DMS53 treated with DMSO at 0.1 percent for 48 hours (cell line): ENCODE measurements at regions not wholly inside any gene's neighbourhood (a gene's known extent, or its start where the extent isn't known, plus 50 kb on each side); places are given as distances from the start of the nearest gene placed in this dataset.

Source experiments
- DNase-seq: peaks from one replicate; lab custom pipeline; 2025; ENCODE audit not compliant: unreplicated experiment; lab: John Stamatoyannopoulos, UW

- no peak for DNase-seq
These were observed 1066.8 kb upstream of the CITED2 start for GRCh38 chr6:140441256-140441655.

DNA sequence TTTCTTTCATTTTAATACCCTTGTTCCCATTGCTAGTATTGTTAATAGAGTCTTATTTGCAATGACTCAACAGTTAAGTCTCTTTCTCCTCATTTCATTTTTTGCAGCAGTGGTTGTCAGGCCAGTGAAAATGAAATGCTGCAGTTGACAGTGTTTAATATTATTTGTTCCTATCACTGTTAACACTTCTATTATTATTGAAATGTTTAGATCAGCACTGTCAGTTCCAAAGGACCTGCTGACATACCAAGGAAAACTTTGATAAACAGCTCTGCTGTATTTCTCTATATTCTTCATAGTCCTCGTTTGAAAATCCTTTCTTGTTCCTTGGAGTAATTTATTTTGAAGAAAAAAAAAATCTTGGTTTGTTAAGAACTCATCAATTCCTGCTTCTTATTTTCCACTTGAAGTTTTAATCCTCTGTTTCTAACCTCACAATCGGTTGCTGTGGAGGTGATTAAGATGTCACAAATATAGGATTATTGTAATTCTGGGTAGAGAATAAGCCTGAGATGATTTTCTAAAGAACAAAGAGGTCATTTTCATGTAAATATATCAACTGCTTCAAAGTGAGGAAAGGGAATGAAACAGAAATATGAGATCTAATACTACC is 1065.9 kb upstream of the CITED2 start:
- DNase-seq = no peak

DNA sequence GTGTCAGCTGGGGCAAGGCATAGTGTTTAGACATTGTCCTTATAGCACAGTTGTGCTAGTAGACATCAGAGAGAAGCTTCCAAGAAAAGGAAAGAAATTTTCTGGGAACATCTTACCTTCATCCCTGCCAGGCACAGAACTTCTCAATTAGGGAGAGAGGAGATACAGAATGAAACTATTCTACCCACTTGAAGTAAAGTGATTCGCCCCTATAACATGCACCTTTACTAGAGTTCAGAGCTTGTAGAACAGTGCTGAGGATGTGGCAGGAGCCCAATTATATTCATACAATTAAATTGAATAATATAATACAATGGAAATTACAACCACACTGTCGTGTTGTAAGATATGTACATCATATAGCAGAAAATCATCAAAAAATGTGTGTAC is 1063.9 kb upstream of the CITED2 start:
- no peak for DNase-seq

- no peak for DNase-seq
These were observed 1063.3 kb upstream of the CITED2 start for GRCh38 chr6:140437619-140438345.

- no peak for DNase-seq
These were observed 1061.8 kb upstream of the CITED2 start for GRCh38 chr6:140436023-140436811.

DNA sequence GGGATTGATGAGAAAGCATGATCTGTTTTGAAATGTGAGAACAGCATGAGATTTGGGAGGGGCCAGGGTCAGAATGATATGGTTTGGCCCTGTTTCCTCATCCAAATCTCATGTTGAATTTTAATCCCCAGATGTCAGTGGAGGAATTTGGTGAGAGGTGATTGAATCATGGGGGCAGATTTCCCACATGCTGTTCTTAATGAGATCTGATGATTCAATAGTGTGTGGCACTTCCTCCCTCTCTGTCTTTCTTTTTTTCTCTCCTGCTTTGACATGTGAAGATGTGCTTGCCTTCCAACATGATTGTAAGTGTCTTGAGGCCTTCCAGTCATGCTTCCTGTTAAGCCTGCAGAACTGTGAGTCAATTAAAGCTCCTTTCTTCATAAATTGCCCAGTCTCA is 1060.3 kb upstream of the CITED2 start:
- no peak for DNase-seq

DNA sequence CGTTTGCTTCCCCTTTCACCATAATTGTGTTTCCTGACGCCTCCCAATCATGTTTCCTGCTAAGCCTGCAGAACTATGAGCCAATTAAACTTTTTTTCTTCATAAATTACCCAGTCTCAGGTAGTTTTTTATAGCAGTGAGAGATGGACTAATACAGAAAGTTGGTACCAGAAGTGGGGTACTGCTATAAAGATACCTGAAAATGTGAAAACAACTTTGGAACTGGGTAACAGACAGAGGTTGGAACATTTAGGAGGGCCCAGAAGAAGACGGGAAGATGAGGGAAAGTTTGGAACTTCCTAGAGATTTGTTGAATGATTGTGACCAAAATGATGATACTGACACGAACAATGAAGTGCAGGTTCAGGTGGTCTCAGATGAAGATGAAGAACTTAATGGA is 1058.6 kb upstream of the CITED2 start:
- DNase-seq = no peak

DNA sequence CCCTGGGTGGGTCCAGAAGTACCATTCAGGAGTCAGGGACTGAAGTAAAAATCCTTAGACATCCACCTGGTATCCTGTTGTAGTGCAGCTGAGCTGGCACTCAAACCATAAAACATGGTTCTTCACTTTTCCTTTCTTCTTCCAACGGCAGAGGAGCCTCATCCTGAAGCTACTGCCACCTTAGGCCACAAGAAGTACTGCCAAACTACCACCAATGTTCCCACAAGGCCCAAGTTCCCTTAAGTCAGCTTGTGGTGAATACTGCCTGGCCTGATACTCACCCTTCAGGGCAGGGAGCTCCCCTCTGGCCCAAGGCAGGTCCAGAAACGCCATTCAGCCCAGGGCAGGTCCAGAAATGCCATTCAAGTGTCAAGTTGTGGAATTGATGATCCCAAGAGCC is 1053.4 kb upstream of the CITED2 start:
- DNase-seq = no peak

DNA sequence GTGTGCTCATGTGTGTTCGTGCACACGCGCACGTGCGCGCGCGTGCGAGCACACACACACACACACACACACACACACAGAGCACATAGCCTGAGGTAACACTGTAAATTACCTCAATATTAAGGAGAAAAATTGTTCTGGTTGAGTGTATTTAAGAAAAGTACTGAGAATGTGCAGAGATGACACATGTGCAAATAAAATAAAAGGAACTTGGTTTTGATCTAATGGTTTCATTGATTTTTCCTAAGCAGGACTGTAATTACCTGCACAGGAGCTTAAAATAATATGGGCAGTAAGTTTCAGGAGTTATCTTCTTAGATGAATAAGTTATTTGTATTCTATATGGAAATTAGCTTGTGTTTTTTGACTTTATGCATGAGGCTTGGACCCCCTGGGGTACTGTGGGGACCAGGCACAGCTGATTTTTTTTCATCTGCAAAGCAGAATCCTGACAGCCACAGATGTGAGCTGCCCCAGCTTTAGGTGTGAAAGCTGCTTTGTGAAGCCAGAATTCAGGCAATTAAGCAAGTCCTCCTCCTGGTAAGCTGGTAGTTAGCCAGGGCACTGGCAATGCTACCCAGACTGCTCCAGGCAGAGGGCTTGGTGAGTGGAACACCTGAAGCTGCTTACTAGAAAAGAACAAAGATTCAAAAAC is 1040.6 kb upstream of the CITED2 start:
- no peak for DNase-seq

GRCh38 chr6:140403020-140403419 is 1028.6 kb upstream of the CITED2 start:
- no peak for DNase-seq

DNA sequence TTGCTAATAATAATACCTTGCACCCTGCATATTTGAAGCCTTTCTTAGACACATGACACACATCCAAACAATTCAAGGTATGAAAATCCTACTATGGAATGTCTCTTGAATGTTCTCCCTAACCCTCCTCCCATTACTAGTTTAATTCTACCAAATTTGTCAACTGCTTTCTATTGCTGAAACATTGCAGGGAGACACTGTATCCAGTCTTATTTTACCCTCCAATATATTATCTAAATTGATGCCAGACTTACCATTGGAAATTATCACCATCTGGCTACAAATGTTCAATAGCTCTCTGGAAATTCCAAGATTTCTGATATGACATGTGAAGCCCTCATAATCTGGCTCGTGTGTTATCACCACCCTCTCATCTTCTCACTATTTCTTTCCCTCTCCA is 1027.3 kb upstream of the CITED2 start:
- DNase-seq = no peak

DNA sequence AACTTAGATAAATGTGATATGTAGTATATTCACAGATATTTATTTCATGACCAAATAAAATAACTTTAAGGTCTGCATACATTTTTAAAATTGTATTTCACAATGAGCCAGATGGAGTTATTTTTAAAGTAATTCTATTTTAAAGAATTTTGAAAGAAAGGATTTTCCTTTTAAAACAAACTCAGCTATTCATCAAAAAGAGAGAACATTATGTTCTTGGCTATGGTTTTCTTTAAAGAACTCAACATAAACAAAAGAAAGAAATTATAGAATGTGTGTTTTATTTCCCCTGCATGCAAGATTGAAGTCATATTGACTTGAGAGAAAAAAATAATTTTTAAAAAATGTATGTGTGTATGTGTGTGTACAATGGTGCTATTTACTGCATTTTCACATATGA is 1023.6 kb upstream of the CITED2 start:
- DNase-seq = no peak

DNA sequence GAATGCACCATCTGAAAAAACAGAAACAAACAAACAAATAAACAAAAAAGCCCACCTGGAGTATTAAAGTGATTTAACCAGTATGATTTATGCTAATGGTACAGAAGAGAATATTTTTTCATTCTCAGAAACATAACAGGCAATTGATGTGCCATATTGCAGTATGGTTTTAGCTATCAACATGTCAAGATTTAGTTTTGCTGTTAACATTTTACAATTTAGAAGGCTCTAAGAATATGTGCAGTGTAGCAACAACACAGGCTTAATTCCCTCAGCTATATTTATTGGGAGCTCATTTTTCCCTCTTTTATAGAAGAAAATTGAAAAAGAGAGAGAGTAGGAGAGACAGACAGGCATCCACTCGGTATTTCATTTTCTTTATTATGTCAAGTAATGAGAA is 1022.7 kb upstream of the CITED2 start:
- DNase-seq = no peak

GRCh38 chr6:140393665-140394540 is 1019.5 kb upstream of the CITED2 start:
- no peak for DNase-seq

DNA sequence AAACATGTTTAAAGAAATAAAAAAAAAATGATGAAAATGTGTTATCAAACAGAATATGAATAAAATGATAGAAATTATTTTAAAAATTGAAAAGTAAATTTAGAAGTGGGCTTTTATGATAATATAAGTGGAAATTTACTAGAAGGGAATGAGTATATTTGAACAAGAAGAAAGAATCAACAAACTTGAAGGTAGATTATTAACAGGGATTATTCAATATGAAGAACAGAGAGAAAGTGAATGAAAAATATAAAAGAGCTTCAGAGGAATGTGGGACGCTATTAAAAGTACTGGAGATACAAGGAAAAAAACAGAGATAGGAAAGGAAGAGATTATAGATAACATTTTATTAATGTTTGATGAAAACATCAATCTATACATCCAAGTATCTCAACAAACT is 1014.4 kb upstream of the CITED2 start:
- peak; percentile 39 for DNase-seq

- peak; percentile 39 for DNase-seq
These were observed 1013.8 kb upstream of the CITED2 start for GRCh38 chr6:140388192-140388802.

- no peak for DNase-seq
These were observed 1011.2 kb upstream of the CITED2 start for GRCh38 chr6:140385679-140386078.

GRCh38 chr6:140382355-140382754 is 1007.9 kb upstream of the CITED2 start:
- no peak for DNase-seq

DNA sequence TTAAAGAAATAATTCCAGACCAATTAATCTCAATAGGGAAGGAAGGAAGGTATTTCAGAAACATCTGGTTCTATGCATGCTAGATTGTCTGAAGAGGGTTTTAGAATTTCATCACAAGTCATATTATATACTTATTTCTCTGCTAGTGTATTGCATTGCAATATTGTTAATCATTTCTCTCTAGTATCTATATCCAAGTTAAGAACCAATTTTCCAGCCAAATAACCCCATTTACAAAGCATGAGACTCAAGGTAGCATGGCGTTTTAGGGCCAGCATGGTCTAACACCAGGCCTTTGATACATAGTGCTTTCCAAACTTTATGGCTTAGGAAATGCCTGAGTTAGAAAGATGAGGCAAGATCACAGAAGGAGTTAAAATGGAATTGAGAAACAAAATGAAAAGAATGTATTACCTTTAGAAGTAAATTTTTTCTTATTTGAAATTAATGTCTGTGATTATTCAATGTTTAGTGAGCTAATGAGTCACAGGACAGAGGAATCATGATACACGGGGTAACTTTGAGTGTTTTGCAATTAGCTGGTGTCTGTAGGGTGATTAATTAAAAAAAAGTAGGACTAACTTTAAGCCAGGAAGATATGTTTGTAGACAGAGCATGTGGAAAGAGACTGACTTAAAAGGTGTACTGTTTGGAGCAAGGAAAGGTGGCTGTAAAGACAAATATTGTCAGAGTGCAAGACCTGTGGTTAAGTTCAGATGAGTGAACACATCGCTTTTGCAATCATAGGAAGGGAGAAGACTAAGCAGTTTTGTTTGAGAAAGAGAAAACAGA is 1006.2 kb upstream of the CITED2 start:
- no peak for DNase-seq
